Thoracic aorta (tissue), 2 donors: ENCODE measurements at regions not wholly inside any gene's neighbourhood (a gene's known extent, or its start where the extent isn't known, plus 50 kb on each side); places are given as distances from the start of the nearest gene placed in this dataset.
"Not testable (repeated sequence)": the region's sequence is repeated elsewhere in the genome, so short reads cannot be mapped to it uniquely, and the experiment has no call there.

Experiments
- ATAC-seq: fragments of 150-250 bp; one replicate; pipeline ENCODE4 v1.8.0; 2017; ENCODE audit warnings: low read depth; ENCODE audit not compliant: insufficient number of reproducible peaks, low FRiP score
- DNase-seq: peaks from one replicate; pipeline ENCODE4 v3.0.0-alpha.2; 2020; ENCODE audit warnings: low spot score
- H3K27ac ChIP-seq, 2 donors: fragments of 200-600 bp; sonication (generic); 1 replicate in 1 of 2; 2 replicates in 1 of 2; pipeline ENCODE4 v1.5.1; 2016; ENCODE audit warnings: mild to moderate bottlenecking in 2 of 2, moderate library complexity in 2 of 2
- H3K27me3 ChIP-seq: fragments of 200-600 bp; sonication (generic); replicated peaks from 2 replicates; pipeline ENCODE4 v1.6.0; 2016; ENCODE audit warnings: mild to moderate bottlenecking; ENCODE audit not compliant: insufficient read depth
- H3K36me3 ChIP-seq: fragments of 200-600 bp; sonication (generic); one replicate; pipeline ENCODE4 v1.5.1; 2016
- H3K4me1 ChIP-seq, 2 donors: fragments of 200-600 bp; sonication (generic); 1 replicate in 1 of 2; 2 replicates in 1 of 2; pipeline versions ENCODE4 v1.5.1 to v1.6.0; 2016; ENCODE audit warnings: low read depth in 2 of 2, mild to moderate bottlenecking in 1 of 2; ENCODE audit not compliant: control insufficient read depth in 1 of 2
- H3K4me3 ChIP-seq: fragments of 200-600 bp; sonication (generic); 2 replicates; pipeline ENCODE4 v1.5.1; 2016; ENCODE audit warnings: mild to moderate bottlenecking
- H3K9me3 ChIP-seq: fragments of 200-600 bp; sonication (generic); 2 replicates; pipeline ENCODE4 v1.5.1; 2016
- CTCF ChIP-seq: fragments of 200-600 bp; sonication (generic); IDR thresholded peaks from one replicate; pipeline ENCODE4 v1.5.1; 2019; ENCODE audit warnings: antibody characterized with exemption

- Histone ChIP-seq H3K36me3 (no peaks in the 10 kb centered on the region), H3K27me3 (no peaks in the 10 kb centered on the region), H3K4me3 (no peak overlapping the region), H3K4me1 (peaks cover 28 to 50% of the 10 kb centered on the region in 2 donors), H3K9me3 (no peaks in the 10 kb centered on the region), H3K27ac (peak overlapping the region; percentile 15 to 48)
- ATAC-seq (no peak), DNase-seq (no peak)
- no peak for TF ChIP-seq CTCF
These were observed 115.3 kb upstream of the ID4 start for GRCh38 chr6:19721766-19722377.

- peaks cover 28 to 50% of the 10 kb centered on the region in 2 donors for H3K4me1 ChIP-seq
- H3K27ac ChIP-seq = peak overlapping the region in 1 of 2 donors; percentile 23
These were observed 114.2 kb upstream of the ID4 start for GRCh38 chr6:19722999-19723398.

GRCh38 chr6:19723545-19723944 is 113.6 kb upstream of the ID4 start:
- DNase-seq = no peak
- Histone ChIP-seq H3K4me3 (no peak overlapping the region), H3K27me3 (no peaks in the 10 kb centered on the region), H3K36me3 (no peaks in the 10 kb centered on the region), H3K9me3 (no peaks in the 10 kb centered on the region), H3K27ac (peak overlapping the region; percentile 23 to 30), H3K4me1 (peaks cover 28 to 50% of the 10 kb centered on the region in 2 donors)
- TF ChIP-seq CTCF = no peak
- peak; percentile 61 for ATAC-seq

More at GRCh38 chr6:19722999-19723398, 114.2 kb upstream of the ID4 start:
- no peak for ATAC-seq
- Histone ChIP-seq H3K27me3 (no peaks in the 10 kb centered on the region), H3K4me3 (no peak overlapping the region), H3K9me3 (no peaks in the 10 kb centered on the region), H3K36me3 (no peaks in the 10 kb centered on the region)
- no peak for TF ChIP-seq CTCF
- no peak for DNase-seq

- H3K9me3 ChIP-seq, H3K27ac ChIP-seq, H3K4me3 ChIP-seq, ATAC-seq, H3K36me3 ChIP-seq, DNase-seq, H3K27me3 ChIP-seq: not testable (repeated sequence)
- H3K4me1 ChIP-seq = peaks cover 20 to 45% of the 10 kb centered on the region in 2 donors
These were observed 111.7 kb upstream of the ID4 start for GRCh38 chr6:19725436-19725835.

- no peak for TF ChIP-seq CTCF
- ATAC-seq (no peak), DNase-seq (no peak)
- Histone ChIP-seq H3K27ac (no peak overlapping the region), H3K9me3 (peaks cover 3% of the 10 kb centered on the region), H3K4me3 (no peak overlapping the region), H3K27me3 (no peaks in the 10 kb centered on the region), H3K4me1 (peaks cover 0 to 15% of the 10 kb centered on the region in 2 donors), H3K36me3 (no peaks in the 10 kb centered on the region)
These were observed 105.9 kb upstream of the ID4 start for GRCh38 chr6:19731282-19731681.

- Histone ChIP-seq H3K27me3 (no peaks in the 10 kb centered on the region), H3K4me3 (no peak overlapping the region), H3K36me3 (no peaks in the 10 kb centered on the region), H3K27ac (no peak overlapping the region), H3K9me3 (peaks cover 3% of the 10 kb centered on the region), H3K4me1 (peaks cover 0 to 28% of the 10 kb centered on the region in 2 donors)
- ATAC-seq = no peak
- no peak for TF ChIP-seq CTCF
- no peak for DNase-seq
These were observed 103.1 kb upstream of the ID4 start for GRCh38 chr6:19734061-19734460.
